C4-2B (cell line): ENCODE measurements at regions not wholly inside any gene's neighbourhood (a gene's known extent, or its start where the extent isn't known, plus 50 kb on each side); places are given as distances from the start of the nearest gene placed in this dataset.

Experiments
- ZFX ChIP-seq: fragments of 450-650 bp; IDR thresholded peaks from 2 replicates; pipeline ENCODE4 v1.6.1; 2017
- TF ChIP-seq, protein P1 (sequence below): fragments of 450-650 bp; conservative IDR thresholded peaks from 2 replicates; pipeline ENCODE4 v1.5.1; 2017; ENCODE audit warnings: mild to moderate bottlenecking

DNA sequence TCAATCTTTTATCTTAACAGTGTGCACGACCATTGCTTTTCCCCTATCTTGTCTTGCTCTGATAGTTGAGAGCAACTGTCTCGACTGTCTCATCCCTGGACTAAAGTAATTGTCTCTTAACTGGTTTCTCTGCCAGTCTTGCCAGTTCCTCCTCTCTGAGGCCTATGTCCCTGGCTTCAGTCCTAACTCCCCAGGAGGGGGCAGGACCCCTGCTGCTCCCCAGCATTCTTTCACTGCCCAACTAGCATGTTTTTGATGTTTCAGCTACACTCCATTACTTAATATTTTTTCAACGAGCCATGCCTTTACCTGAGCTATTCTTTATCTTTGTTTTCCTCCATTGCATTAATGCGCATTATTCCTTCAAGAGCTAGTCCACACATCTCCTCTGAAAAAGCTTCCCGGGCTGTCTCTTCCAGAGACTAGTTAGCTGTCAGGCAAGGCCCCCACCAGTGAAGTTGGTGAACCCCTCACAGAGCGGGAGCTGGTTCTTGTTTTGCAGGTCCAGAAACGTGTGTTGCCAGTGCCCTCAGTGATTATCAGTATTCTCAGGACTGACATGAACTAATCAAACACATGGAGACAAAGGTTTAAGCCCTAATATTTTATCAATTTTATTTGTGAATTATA lies 291.7 kb upstream of the KCNN2 start:
- TF ChIP-seq, protein P1, sequence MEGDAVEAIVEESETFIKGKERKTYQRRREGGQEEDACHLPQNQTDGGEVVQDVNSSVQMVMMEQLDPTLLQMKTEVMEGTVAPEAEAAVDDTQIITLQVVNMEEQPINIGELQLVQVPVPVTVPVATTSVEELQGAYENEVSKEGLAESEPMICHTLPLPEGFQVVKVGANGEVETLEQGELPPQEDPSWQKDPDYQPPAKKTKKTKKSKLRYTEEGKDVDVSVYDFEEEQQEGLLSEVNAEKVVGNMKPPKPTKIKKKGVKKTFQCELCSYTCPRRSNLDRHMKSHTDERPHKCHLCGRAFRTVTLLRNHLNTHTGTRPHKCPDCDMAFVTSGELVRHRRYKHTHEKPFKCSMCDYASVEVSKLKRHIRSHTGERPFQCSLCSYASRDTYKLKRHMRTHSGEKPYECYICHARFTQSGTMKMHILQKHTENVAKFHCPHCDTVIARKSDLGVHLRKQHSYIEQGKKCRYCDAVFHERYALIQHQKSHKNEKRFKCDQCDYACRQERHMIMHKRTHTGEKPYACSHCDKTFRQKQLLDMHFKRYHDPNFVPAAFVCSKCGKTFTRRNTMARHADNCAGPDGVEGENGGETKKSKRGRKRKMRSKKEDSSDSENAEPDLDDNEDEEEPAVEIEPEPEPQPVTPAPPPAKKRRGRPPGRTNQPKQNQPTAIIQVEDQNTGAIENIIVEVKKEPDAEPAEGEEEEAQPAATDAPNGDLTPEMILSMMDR, result no peak
- TF ChIP-seq ZFX, result no peak
